H1 (cell line): ENCODE measurements at regions not wholly inside any gene's neighbourhood (a gene's known extent, or its start where the extent isn't known, plus 50 kb on each side); places are given as distances from the start of the nearest gene placed in this dataset.

ENCODE experiments used
- CTCF ChIA-PET: fragments of 300-600 bp; sonication (Branson Sonifier 250); formaldehyde crosslinking; loops from one replicate; lab custom pipeline; 2021; ENCODE audit not compliant: partially characterized antibody; lab: Charles Lee
- POLR2A ChIA-PET: fragments of 300-600 bp; sonication (Branson Sonifier 250); formaldehyde crosslinking; loops from one replicate; lab custom pipeline; 2021; ENCODE audit warnings: inconsistent platforms; ENCODE audit not compliant: partially characterized antibody; lab: Charles Lee
- DNase-seq, 2 experiments: peaks; one replicate each; pipeline versions ENCODE4 v3.0.0 to v3.0.0-alpha.2; 2010 to 2022; ENCODE audit warnings: low spot score in 2 of 2, low read depth in 1 of 2, mixed read lengths in 1 of 2
- FAIRE-seq: peaks from 2 replicates; lab custom pipeline; 2011; peaks lifted over from hg19 to GRCh38; lab: Jason Lieb, UNC
- H2AFZ ChIP-seq: 2 replicates; pipeline ENCODE4 v1.8.1; 2012; ENCODE audit warnings: low read length, inconsistent platforms
- H2AK5ac ChIP-seq: 2 replicates; pipeline ENCODE4 v1.6.1; 2013; ENCODE audit warnings: low read depth, low read length
- H2BK120ac ChIP-seq: replicated peaks from 2 replicates; pipeline ENCODE3; 2013; ENCODE audit warnings: low read depth, low read length, inconsistent platforms
- H2BK12ac ChIP-seq: 2 replicates; pipeline ENCODE4 v1.6.1; 2013; ENCODE audit warnings: low read depth, low read length
- H2BK15ac ChIP-seq: 2 replicates; pipeline ENCODE4 v1.6.1; 2013; ENCODE audit warnings: low read length
- H2BK20ac ChIP-seq: 2 replicates; pipeline ENCODE4 v1.6.1; 2013; ENCODE audit warnings: low read length
- H2BK5ac ChIP-seq: 2 replicates; pipeline ENCODE4 v1.6.1; 2013; ENCODE audit warnings: low read depth, low read length
- H3K14ac ChIP-seq: 2 replicates; pipeline ENCODE4 v1.6.1; 2013; ENCODE audit warnings: inconsistent platforms; ENCODE audit not compliant: insufficient read length
- H3K18ac ChIP-seq: 2 replicates; pipeline ENCODE4 v1.6.1; 2013; ENCODE audit warnings: low read length; ENCODE audit errors: extremely low read depth
- H3K23ac ChIP-seq: 2 replicates; pipeline ENCODE4 v1.6.1; 2013; ENCODE audit warnings: inconsistent platforms; ENCODE audit not compliant: insufficient read length
- H3K23me2 ChIP-seq: 2 replicates; pipeline ENCODE4 v1.6.1; 2013; ENCODE audit warnings: low read depth, low read length
- H3K27ac ChIP-seq: 2 replicates; pipeline ENCODE4 v1.6.1; 2011; ENCODE audit warnings: low read depth, low read length, inconsistent platforms
- H3K27me3 ChIP-seq, 4 experiments: replicated peaks in 1 of 4; 1 replicate in 1 of 4; 2 replicates in 3 of 4; pipeline versions ENCODE4 v1.6.1 to v1.8.1; 2011 to 2013; ENCODE audit warnings: low read length in 3 of 4, mild to moderate bottlenecking in 3 of 4, inconsistent platforms in 2 of 4, mixed read lengths in 2 of 4, moderate library complexity in 1 of 4; ENCODE audit not compliant: control insufficient read depth in 3 of 4, insufficient read depth in 3 of 4; ENCODE audit errors: extremely low read depth in 1 of 4
- H3K36me3 ChIP-seq, 4 experiments: 2 replicates each; pipeline versions ENCODE4 v1.6.1 to v1.8.1; 2011 to 2013; ENCODE audit warnings: mild to moderate bottlenecking in 4 of 4, low read length in 3 of 4, moderate library complexity in 2 of 4, control low read depth in 1 of 4, inconsistent platforms in 1 of 4; ENCODE audit not compliant: insufficient read depth in 4 of 4, control insufficient read depth in 2 of 4
- H3K4ac ChIP-seq: replicated peaks from 2 replicates; pipeline ENCODE3; 2013; ENCODE audit warnings: low read length, low read depth, mixed read lengths, inconsistent platforms; ENCODE audit not compliant: insufficient read length
- H3K4me1 ChIP-seq, 4 experiments: replicated peaks in 1 of 4; 1 replicate in 1 of 4; 2 replicates in 3 of 4; pipeline versions ENCODE4 v1.6.1 to v1.8.1; 2011 to 2013; ENCODE audit warnings: low read length in 3 of 4, inconsistent platforms in 2 of 4, mixed read lengths in 1 of 4; ENCODE audit not compliant: insufficient read depth in 4 of 4, control insufficient read depth in 3 of 4
- H3K4me2 ChIP-seq, 2 experiments: 2 replicates each; pipeline versions ENCODE4 v1.6.1 to v1.8.1; 2011 to 2013; ENCODE audit warnings: low read depth in 2 of 2, low read length in 2 of 2, control low read depth in 1 of 2, inconsistent platforms in 1 of 2, mild to moderate bottlenecking in 1 of 2; ENCODE audit not compliant: insufficient read depth in 1 of 2
- H3K4me3 ChIP-seq, 4 experiments: fragments of 200-600, 300-600 bp in 1 of 4; sonication (generic), shearing (Covaris generic), sonication (Bioruptor Twin) in 1 of 4; 2 replicates each; pipeline versions ENCODE4 v1.5.1 to v1.8.1; 2011 to 2016; ENCODE audit warnings: low read length in 4 of 4, low read depth in 3 of 4, control low read depth in 2 of 4, inconsistent platforms in 2 of 4, mild to moderate bottlenecking in 2 of 4, mixed read lengths in 1 of 4, moderate library complexity in 1 of 4; ENCODE audit not compliant: insufficient read depth in 2 of 4; ENCODE audit errors: extremely low read depth in 1 of 4
- H3K56ac ChIP-seq: replicated peaks from 2 replicates; pipeline ENCODE3; 2013; ENCODE audit warnings: low read depth, mild to moderate bottlenecking, mixed read lengths, low read length, inconsistent platforms; ENCODE audit not compliant: insufficient read length
- H3K79me1 ChIP-seq: 2 replicates; pipeline ENCODE4 v1.6.1; 2013; ENCODE audit warnings: low read depth, low read length, control low read depth
- H3K79me2 ChIP-seq, 2 experiments: 2 replicates each; pipeline versions ENCODE4 v1.6.1 to v1.8.1; 2012 to 2013; ENCODE audit warnings: low read length in 2 of 2, mild to moderate bottlenecking in 2 of 2, inconsistent platforms in 1 of 2; ENCODE audit not compliant: insufficient read depth in 2 of 2, control insufficient read depth in 1 of 2
- H3K9ac ChIP-seq, 4 experiments: replicated peaks in 1 of 4; 1 replicate in 1 of 4; 2 replicates in 3 of 4; pipeline versions ENCODE4 v1.6.1 to v1.8.1; 2011 to 2013; ENCODE audit warnings: low read depth in 3 of 4, low read length in 3 of 4, control low read depth in 2 of 4, mild to moderate bottlenecking in 2 of 4, moderate library complexity in 2 of 4, inconsistent platforms in 1 of 4; ENCODE audit errors: extremely low read depth in 1 of 4
- H3K9me3 ChIP-seq, 2 experiments: 2 replicates each; pipeline versions ENCODE4 v1.6.1 to v1.8.1; 2012 to 2013; ENCODE audit warnings: mild to moderate bottlenecking in 2 of 2, moderate library complexity in 2 of 2, control low read depth in 1 of 2, inconsistent platforms in 1 of 2, low read depth in 1 of 2, low read length in 1 of 2, mixed read lengths in 1 of 2; ENCODE audit not compliant: insufficient read depth in 2 of 2
- H4K20me1 ChIP-seq, 2 experiments: replicated peaks in 1 of 2; 2 replicates each; pipeline versions ENCODE3 to v1.8.1; 2011 to 2013; ENCODE audit warnings: inconsistent platforms in 2 of 2, low read length in 2 of 2, mild to moderate bottlenecking in 1 of 2; ENCODE audit not compliant: insufficient read depth in 2 of 2, control insufficient read depth in 1 of 2
- H4K5ac ChIP-seq: 2 replicates; pipeline ENCODE4 v1.6.1; 2013; ENCODE audit warnings: low read length, low read depth, mixed read lengths, inconsistent platforms; ENCODE audit not compliant: insufficient read length
- H4K8ac ChIP-seq: 2 replicates; pipeline ENCODE4 v1.8.0; 2013; ENCODE audit warnings: mild to moderate bottlenecking, moderate library complexity, low read length, inconsistent platforms; ENCODE audit not compliant: insufficient read depth; ENCODE audit errors: extremely low read depth
- H4K91ac ChIP-seq: replicated peaks from 2 replicates; pipeline ENCODE3; 2013; ENCODE audit warnings: low read length, mixed read lengths, inconsistent platforms; ENCODE audit not compliant: insufficient read length
- ASH2L ChIP-seq: fragments of 200-600, 300-600 bp; sonication (generic); IDR thresholded peaks from one replicate; pipeline ENCODE4 v1.7.1; 2017; ENCODE audit warnings: low read length
- CBX5 ChIP-seq: fragments of 300-800, 300-1000 bp; sonication (generic); IDR thresholded peaks from 2 replicates; pipeline ENCODE4 v1.7.1; 2016; ENCODE audit warnings: antibody characterized with exemption, low read length, low read depth
- CBX8 ChIP-seq: fragments of 300-800, 300-1000 bp; sonication (generic); IDR thresholded peaks from 2 replicates; pipeline ENCODE4 v1.7.1; 2016; ENCODE audit warnings: low read depth, low read length, borderline replicate concordance
- CEBPB ChIP-seq: IDR thresholded peaks from 2 replicates; pipeline ENCODE4 v1.6.1; 2012; ENCODE audit warnings: low read depth, low read length
- CTBP2 ChIP-seq: IDR thresholded peaks from 2 replicates; pipeline ENCODE4 v1.7.0; 2011; ENCODE audit warnings: borderline replicate concordance, mild to moderate bottlenecking, moderate library complexity, mixed read lengths, low read length; ENCODE audit not compliant: insufficient read depth, insufficient read length
- E2F6 ChIP-seq: IDR thresholded peaks from 2 replicates; pipeline ENCODE4 v1.6.1; 2012; ENCODE audit warnings: inconsistent platforms
- EGR1 ChIP-seq: IDR thresholded peaks from 2 replicates; pipeline ENCODE4 v1.6.1; 2011; ENCODE audit warnings: low read depth, low read length, borderline replicate concordance
- JUND ChIP-seq: IDR thresholded peaks from 2 replicates; pipeline ENCODE4 v1.6.1; 2011; ENCODE audit warnings: mild to moderate bottlenecking, improper control_type of control experiment, low read length
- SIRT6 ChIP-seq: IDR thresholded peaks from one replicate; pipeline ENCODE4 v1.7.1; 2012; ENCODE audit warnings: low read length, inconsistent platforms
- SP2 ChIP-seq: IDR thresholded peaks from 2 replicates; pipeline ENCODE4 v1.6.1; 2012; ENCODE audit warnings: mild to moderate bottlenecking, low read length, inconsistent platforms
- USF2 ChIP-seq: IDR thresholded peaks from 2 replicates; pipeline ENCODE4 v1.6.1; 2011; ENCODE audit warnings: low read length, improper control_type of control experiment
- WGBS, 2 experiments: shearing (Covaris generic) in 1 of 2; methylation state at CpG; one replicate each; pipeline versions ENCODE4 v1.1.6 to v1.1.7; 2013 to 2015; ENCODE audit warnings: low lambda C conversion rate in 2 of 2, mixed read lengths in 2 of 2, inconsistent platforms in 1 of 2, low coverage in 1 of 2, missing lambda C conversion rate in 1 of 2; ENCODE audit not compliant: insufficient replicate concordance in 2 of 2, insufficient coverage in 1 of 2, insufficient read length in 1 of 2; ENCODE audit errors: extremely low coverage in 1 of 2, missing lambda C conversion rate in 1 of 2; 5-methylcytosine and 5-hydroxymethylcytosine counted together
- TF ChIP-seq, protein P1 (sequence below): IDR thresholded peaks from 2 replicates; pipeline ENCODE4 v1.6.1; 2011; ENCODE audit warnings: low read depth, mild to moderate bottlenecking, low read length; ENCODE audit not compliant: insufficient read depth

DNA sequence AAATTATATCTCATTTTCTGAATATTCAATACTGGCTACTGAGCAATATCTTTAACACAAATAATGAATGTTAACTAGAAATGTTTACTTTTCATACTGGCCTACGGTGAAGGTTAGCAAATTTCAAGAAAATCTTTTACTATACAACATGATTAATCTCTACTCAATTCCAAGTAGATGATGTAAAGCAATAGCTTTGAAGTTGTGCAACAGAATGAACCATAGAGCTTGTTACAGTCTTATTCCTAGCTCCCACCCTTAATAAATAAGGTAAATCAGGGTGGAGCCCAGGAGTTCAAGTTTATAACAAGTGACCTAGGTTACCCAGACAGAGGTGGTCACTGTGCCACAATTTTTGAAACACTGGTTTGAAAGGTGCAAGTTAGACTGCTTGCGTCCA is 1678.1 kb downstream of the KCNT2 start:
- no peaks in the 10 kb centered on the region for H3K23me2 ChIP-seq
- H3K27me3 ChIP-seq, result no peaks in the 10 kb centered on the region

More for the DNA sequence above, 1678.1 kb downstream of the KCNT2 start:
- Histone ChIP-seq H2BK5ac (no peak overlapping the region), H4K20me1 (no peaks in the 10 kb centered on the region), H3K79me1 (no peaks in the 10 kb centered on the region), H3K79me2 (no peaks in the 10 kb centered on the region), H3K9ac (no peak overlapping the region), H3K4me3 (no peak overlapping the region), H4K91ac (no peak overlapping the region), H2AFZ (no peak overlapping the region), H3K4me1 (no peaks in the 10 kb centered on the region), H3K56ac (no peak overlapping the region), H3K36me3 (no peaks in the 10 kb centered on the region), H3K4ac (no peak overlapping the region), H4K5ac (no peak overlapping the region), H2AK5ac (no peak overlapping the region), H2BK20ac (no peak overlapping the region), H2BK120ac (no peak overlapping the region), H3K14ac (no peak overlapping the region), H4K8ac (no peak overlapping the region), H3K4me2 (no peak overlapping the region), H3K27ac (no peak overlapping the region), H2BK15ac (no peak overlapping the region), H3K9me3 (no peaks in the 10 kb centered on the region), H3K23ac (no peak overlapping the region), H3K18ac (no peak overlapping the region), H2BK12ac (no peak overlapping the region)
- CTCF ChIA-PET, result interaction anchor here (1.1 kb wide), 1 partner anchor 182 kb away, joined by 3 read pairs; no protein-coding TSS in a partner anchor
- POLR2A ChIA-PET, result no interaction called here
- WGBS, 2 experiments, result 78% methylated on average over 2 of the region's 2 CpGs; no CpG with 5 or more reads in 1 of the 2 experiments
- TF ChIP-seq E2F6 (no peak), CEBPB (no peak), CTBP2 (no peak), CBX8 (no peak), SIRT6 (no peak), JUND (no peak), ASH2L (no peak), SP2 (no peak), CBX5 (no peak), USF2 (no peak), EGR1 (no peak)
- TF ChIP-seq, protein P1, sequence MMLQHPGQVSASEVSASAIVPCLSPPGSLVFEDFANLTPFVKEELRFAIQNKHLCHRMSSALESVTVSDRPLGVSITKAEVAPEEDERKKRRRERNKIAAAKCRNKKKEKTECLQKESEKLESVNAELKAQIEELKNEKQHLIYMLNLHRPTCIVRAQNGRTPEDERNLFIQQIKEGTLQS, result no peak
- DNase-seq (no peak), FAIRE-seq (no peak)
